Peyer's patch (tissue), 4 donors: ENCODE measurements at regions not wholly inside any gene's neighbourhood (a gene's known extent, or its start where the extent isn't known, plus 50 kb on each side); places are given as distances from the start of the nearest gene placed in this dataset.

ENCODE experiments used
- DNase-seq, 3 donors: peaks; one replicate each; pipeline ENCODE4 v3.0.0-alpha.2; 2017 to 2019
- H3K27ac ChIP-seq, 4 donors: fragments of 200-600 bp; sonication (generic); one replicate each; pipeline ENCODE4 v1.5.1; 2016 to 2019
- H3K27me3 ChIP-seq, 2 donors: fragments of 200-600 bp; sonication (generic); one replicate each; pipeline ENCODE4 v1.5.1; 2019
- H3K36me3 ChIP-seq, 3 donors: fragments of 200-600 bp; sonication (generic); one replicate each; pipeline ENCODE4 v1.5.1; 2016 to 2019
- H3K4me1 ChIP-seq, 4 donors: fragments of 200-600 bp; sonication (generic); one replicate each; pipeline ENCODE4 v1.5.1; 2016 to 2019
- H3K4me3 ChIP-seq, 4 donors: fragments of 200-600 bp; sonication (generic); 1 replicate in 3 of 4; 2 replicates in 1 of 4; pipeline ENCODE4 v1.5.1; 2016 to 2019; ENCODE audit warnings: mild to moderate bottlenecking in 1 of 4
- H3K9me3 ChIP-seq, 4 donors: fragments of 200-600 bp; sonication (generic); one replicate each; pipeline ENCODE4 v1.5.1; 2016 to 2019; ENCODE audit warnings: mild to moderate bottlenecking in 1 of 4
- POLR2A ChIP-seq, 2 donors: fragments of 450-650 bp; IDR thresholded peaks; one replicate each; pipeline ENCODE4 v1.5.1; 2017; ENCODE audit warnings: antibody characterized with exemption in 2 of 2, mild to moderate bottlenecking in 2 of 2, moderate library complexity in 2 of 2
- TF ChIP-seq, protein P1 (sequence below), 6 experiments: fragments of 450-650 bp in 4 of 6; fragments of 200-600 bp in 2 of 6; sonication (generic) in 1 of 6; IDR thresholded peaks; one replicate each; pipeline ENCODE4 v1.5.1; 2017 to 2019; ENCODE audit warnings: antibody characterized with exemption in 6 of 6, mild to moderate bottlenecking in 3 of 6, moderate library complexity in 1 of 6

DNA sequence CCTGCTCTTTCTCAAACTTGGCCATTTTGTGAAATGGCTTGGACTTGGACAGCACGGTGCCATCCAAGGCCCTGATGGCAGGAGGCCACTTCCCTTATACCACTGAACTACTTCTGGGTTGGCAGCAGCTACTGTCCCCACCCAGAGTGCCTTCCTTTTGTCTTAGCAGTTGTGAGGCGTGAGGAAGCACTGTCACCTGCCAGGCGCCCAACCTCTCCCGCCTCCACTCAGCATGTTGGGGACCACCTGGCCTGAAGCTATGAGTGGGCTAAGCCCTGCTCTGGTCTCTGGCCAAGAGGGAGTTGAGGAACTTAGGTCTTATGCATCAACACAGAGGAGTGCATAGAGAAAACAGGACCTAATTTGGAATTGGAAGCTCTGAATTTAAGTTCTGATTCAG is 276.0 kb downstream of the ENC1 start:
- no peak for DNase-seq
- Histone ChIP-seq H3K27ac (no peak overlapping the region), H3K9me3 (no peaks in the 10 kb centered on the region), H3K27me3 (no peaks in the 10 kb centered on the region), H3K36me3 (no peaks in the 10 kb centered on the region), H3K4me1 (no peaks in the 10 kb centered on the region), H3K4me3 (no peak overlapping the region)
- no peak for TF ChIP-seq POLR2A (IDR thresholded peaks at IDR 0.05)
- TF ChIP-seq, protein P1, sequence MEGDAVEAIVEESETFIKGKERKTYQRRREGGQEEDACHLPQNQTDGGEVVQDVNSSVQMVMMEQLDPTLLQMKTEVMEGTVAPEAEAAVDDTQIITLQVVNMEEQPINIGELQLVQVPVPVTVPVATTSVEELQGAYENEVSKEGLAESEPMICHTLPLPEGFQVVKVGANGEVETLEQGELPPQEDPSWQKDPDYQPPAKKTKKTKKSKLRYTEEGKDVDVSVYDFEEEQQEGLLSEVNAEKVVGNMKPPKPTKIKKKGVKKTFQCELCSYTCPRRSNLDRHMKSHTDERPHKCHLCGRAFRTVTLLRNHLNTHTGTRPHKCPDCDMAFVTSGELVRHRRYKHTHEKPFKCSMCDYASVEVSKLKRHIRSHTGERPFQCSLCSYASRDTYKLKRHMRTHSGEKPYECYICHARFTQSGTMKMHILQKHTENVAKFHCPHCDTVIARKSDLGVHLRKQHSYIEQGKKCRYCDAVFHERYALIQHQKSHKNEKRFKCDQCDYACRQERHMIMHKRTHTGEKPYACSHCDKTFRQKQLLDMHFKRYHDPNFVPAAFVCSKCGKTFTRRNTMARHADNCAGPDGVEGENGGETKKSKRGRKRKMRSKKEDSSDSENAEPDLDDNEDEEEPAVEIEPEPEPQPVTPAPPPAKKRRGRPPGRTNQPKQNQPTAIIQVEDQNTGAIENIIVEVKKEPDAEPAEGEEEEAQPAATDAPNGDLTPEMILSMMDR (IDR thresholded peaks at IDR 0.05): no peak

DNA sequence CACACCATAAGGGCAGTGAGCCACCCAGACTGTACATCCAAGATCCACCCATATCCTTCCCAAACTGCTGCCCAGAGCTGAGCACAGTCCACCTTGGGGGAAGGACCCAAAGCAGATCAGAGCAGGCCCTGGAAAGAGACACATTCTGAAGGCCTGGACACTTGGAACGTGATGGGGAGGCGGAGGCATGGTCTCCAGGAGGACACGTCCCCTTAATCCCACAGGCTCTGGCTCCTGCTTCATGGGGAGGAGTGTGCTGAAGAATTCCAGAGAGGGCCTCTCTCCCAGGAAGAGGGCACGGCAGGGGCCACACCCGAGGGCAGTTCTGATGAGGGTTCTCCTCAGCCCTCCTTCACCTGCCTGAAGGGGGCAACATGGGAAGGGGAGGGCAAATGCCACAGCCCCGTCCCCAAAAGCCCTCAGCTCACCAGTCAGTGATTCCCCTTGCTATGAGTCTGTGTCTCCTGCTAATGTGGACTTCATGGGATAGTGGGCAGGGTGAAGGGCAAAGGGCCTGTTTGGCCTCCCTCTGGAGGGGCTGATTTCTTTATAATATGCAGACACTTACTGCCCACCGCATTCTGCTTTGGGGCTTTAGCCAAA is 276.8 kb downstream of the ENC1 start:
- no peaks in the 10 kb centered on the region for H3K4me1 ChIP-seq

DNA sequence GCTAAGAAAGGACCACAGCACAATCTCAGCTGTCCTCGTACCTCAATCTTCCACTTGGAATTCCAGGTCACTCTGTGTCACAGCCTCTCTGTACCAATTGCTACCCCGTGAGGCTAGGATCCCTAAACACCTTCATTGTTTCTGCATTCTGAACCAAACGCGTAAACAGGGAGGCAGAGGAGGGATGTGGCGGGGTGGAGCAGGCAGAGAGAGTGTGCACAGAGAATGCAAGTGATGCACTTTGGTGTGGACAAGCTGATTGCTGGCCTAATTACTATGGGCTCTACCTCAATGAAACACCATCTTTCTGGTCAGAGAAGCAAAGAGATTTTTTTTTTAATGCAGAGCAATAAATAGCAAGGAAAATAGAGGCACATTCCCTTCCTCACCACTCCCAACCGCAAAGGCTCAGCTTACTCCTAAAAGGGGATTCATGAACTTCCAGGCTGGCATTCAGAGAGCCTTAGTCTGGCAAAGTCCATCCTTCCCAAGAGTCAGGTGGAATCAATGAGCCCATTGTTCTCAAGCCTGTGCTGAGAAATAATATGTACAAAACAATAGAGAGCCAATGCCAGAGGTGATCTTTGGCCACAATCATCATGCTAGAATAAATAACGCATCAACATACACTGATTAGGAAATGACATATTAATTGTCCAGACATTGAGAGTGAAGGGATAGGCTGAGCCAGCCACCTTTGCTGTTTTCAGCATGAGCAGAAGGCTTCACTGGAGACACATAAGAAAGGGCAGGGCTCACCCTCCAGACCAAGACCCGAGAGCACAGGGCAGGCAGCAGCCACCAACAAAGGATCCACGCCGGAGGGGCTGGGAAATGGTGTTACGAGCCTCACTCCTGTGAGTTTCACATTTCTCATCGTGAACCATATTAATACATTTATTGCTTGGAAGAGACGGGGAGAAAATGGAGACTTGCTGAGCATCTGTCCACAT is 278.8 kb downstream of the ENC1 start:
- TF ChIP-seq POLR2A (IDR thresholded peaks at IDR 0.05): no peak
- TF ChIP-seq, protein P1 (IDR thresholded peaks at IDR 0.05): no peak
- no peaks in the 10 kb centered on the region for H3K27me3 ChIP-seq

More for the DNA sequence above, 276.8 kb downstream of the ENC1 start:
- Histone ChIP-seq H3K4me3 (no peak overlapping the region), H3K36me3 (no peaks in the 10 kb centered on the region), H3K27ac (no peak overlapping the region), H3K9me3 (no peaks in the 10 kb centered on the region), H3K27me3 (no peaks in the 10 kb centered on the region)
- no peak for DNase-seq
- TF ChIP-seq, protein P1 (IDR thresholded peaks at IDR 0.05): no peak
- TF ChIP-seq POLR2A (IDR thresholded peaks at IDR 0.05): no peak

DNA sequence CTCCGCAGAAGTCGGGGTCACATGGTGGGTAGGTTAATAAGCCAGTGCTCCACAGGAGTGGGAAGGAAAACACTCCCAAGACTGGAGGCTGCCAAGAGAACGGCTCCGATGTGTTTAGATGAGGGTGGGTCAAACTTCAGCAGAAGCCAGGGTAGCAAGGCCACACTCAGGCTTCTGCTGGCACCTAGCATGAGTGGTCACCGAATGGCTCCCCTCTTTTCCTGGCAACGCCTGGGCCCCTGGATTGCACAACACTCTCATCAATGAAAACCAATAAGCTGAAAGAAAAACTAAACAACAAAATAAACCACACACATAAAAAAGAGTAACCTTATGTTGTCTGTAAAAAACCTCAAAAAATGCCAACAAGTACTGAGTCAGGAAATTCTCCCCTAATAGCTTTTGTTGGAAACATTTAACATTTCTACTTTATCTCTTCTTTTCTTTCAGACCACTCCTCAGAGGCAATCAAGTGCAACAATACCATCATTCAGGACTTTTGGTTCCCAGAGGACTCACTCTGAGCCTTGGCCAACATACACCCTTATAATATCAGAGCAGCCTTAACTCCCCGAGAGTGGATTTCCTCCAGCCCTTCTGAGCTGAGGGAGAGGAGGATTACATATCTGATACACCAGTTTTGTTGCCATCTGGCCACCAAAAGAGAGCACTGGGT is 279.9 kb downstream of the ENC1 start:
- TF ChIP-seq, protein P1 (IDR thresholded peaks at IDR 0.05): no peak
- TF ChIP-seq POLR2A (IDR thresholded peaks at IDR 0.05): no peak
- no peak overlapping the region for H3K4me3 ChIP-seq
- H3K36me3 ChIP-seq: no peaks in the 10 kb centered on the region
- peak overlapping the region in 1 of 4 donors; percentile 10 for H3K27ac ChIP-seq
- H3K4me1 ChIP-seq: no peaks in the 10 kb centered on the region
- no peaks in the 10 kb centered on the region for H3K27me3 ChIP-seq
- DNase-seq: no peak
- H3K9me3 ChIP-seq: no peaks in the 10 kb centered on the region

More for the DNA sequence above, 278.8 kb downstream of the ENC1 start:
- Histone ChIP-seq H3K36me3 (no peaks in the 10 kb centered on the region), H3K9me3 (no peaks in the 10 kb centered on the region), H3K27ac (peak overlapping the region in 1 of 4 donors; percentile 30), H3K4me3 (no peak overlapping the region), H3K4me1 (no peaks in the 10 kb centered on the region)
- DNase-seq: peak in 1 of 3 donors; percentile 52

GRCh38 chr5:74357827-74358226 is 282.7 kb downstream of the ENC1 start:
- no peak for DNase-seq
- TF ChIP-seq, protein P1 (IDR thresholded peaks at IDR 0.05): no peak
- TF ChIP-seq POLR2A (IDR thresholded peaks at IDR 0.05): no peak

More at GRCh38 chr5:74357827-74358226, 282.7 kb downstream of the ENC1 start:
- no peaks in the 10 kb centered on the region for H3K27me3 ChIP-seq
- H3K36me3 ChIP-seq: no peaks in the 10 kb centered on the region
- no peak overlapping the region for H3K27ac ChIP-seq
- no peaks in the 10 kb centered on the region for H3K4me1 ChIP-seq
- no peak overlapping the region for H3K4me3 ChIP-seq
- H3K9me3 ChIP-seq: no peaks in the 10 kb centered on the region
